Glutamatergic neuron (in vitro differentiated cells): ENCODE measurements at regions not wholly inside any gene's neighbourhood (a gene's known extent, or its start where the extent isn't known, plus 50 kb on each side); places are given as distances from the start of the nearest gene placed in this dataset.

Experiments
- DNase-seq: peaks from one replicate; pipeline ENCODE4 v3.0.0; 2022
- H3K27ac Mint-ChIP-seq: one replicate; pipeline ENCODE4 v1.8.0; 2020; ENCODE audit warnings: mild to moderate bottlenecking, mixed read lengths, inconsistent platforms; ENCODE audit not compliant: unreplicated experiment
- H3K27me3 Mint-ChIP-seq: one replicate; pipeline ENCODE4 v1.8.0; 2020; ENCODE audit warnings: mild to moderate bottlenecking, moderate library complexity, mixed read lengths, inconsistent platforms; ENCODE audit not compliant: unreplicated experiment
- H3K36me3 Mint-ChIP-seq: one replicate; pipeline ENCODE4 v1.8.0; 2020; ENCODE audit warnings: mild to moderate bottlenecking, mixed read lengths, inconsistent platforms; ENCODE audit not compliant: unreplicated experiment
- H3K4me1 Mint-ChIP-seq: one replicate; pipeline ENCODE4 v1.8.0; 2020; ENCODE audit warnings: mild to moderate bottlenecking, low read depth, mixed read lengths, inconsistent platforms; ENCODE audit not compliant: unreplicated experiment
- H3K4me3 Mint-ChIP-seq: one replicate; pipeline ENCODE4 v1.8.0; 2020; ENCODE audit warnings: mild to moderate bottlenecking, mixed read lengths, inconsistent platforms; ENCODE audit not compliant: unreplicated experiment
- H3K9me3 Mint-ChIP-seq: one replicate; pipeline ENCODE4 v1.8.0; 2020; ENCODE audit warnings: mild to moderate bottlenecking, moderate library complexity, mixed read lengths, inconsistent platforms; ENCODE audit not compliant: unreplicated experiment
- TF ChIP-seq, protein P1 (sequence below): fragments of 200-600 bp; sonication (generic); IDR thresholded peaks from one replicate; pipeline ENCODE4 v1.5.0; 2021; ENCODE audit not compliant: partially characterized antibody, unreplicated experiment

DNA sequence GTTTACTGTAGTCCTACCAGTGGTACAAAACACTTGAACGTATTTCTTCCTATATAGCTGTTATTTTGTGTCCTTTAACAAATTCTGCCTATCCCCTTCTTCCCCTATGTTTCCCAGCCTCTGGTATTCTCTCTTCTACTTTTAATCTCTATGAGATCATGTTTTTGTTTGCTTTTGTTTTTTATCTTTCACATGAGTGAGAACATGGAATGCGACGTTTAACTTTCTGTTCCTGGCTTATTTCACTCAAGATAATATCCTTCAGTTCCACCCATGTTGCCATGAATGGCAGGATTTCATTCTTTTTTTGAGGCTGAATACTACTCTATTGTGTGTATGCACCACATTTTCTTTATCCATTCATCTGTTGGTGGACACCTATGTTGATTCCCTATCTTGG lies 634.4 kb upstream of the WWC1 start:
- H3K4me3 Mint-ChIP-seq: no peak overlapping the region
- H3K9me3 Mint-ChIP-seq: no peaks in the 10 kb centered on the region
- H3K4me1 Mint-ChIP-seq: no peaks in the 10 kb centered on the region
- no peaks in the 10 kb centered on the region for H3K36me3 Mint-ChIP-seq
- TF ChIP-seq, protein P1, sequence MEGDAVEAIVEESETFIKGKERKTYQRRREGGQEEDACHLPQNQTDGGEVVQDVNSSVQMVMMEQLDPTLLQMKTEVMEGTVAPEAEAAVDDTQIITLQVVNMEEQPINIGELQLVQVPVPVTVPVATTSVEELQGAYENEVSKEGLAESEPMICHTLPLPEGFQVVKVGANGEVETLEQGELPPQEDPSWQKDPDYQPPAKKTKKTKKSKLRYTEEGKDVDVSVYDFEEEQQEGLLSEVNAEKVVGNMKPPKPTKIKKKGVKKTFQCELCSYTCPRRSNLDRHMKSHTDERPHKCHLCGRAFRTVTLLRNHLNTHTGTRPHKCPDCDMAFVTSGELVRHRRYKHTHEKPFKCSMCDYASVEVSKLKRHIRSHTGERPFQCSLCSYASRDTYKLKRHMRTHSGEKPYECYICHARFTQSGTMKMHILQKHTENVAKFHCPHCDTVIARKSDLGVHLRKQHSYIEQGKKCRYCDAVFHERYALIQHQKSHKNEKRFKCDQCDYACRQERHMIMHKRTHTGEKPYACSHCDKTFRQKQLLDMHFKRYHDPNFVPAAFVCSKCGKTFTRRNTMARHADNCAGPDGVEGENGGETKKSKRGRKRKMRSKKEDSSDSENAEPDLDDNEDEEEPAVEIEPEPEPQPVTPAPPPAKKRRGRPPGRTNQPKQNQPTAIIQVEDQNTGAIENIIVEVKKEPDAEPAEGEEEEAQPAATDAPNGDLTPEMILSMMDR: no peak
- no peak overlapping the region for H3K27ac Mint-ChIP-seq
- no peak for DNase-seq
- peaks cover 1% of the 10 kb centered on the region for H3K27me3 Mint-ChIP-seq

- Mint-ChIP-seq H3K36me3 (no peaks in the 10 kb centered on the region), H3K27ac (no peak overlapping the region), H3K4me3 (no peak overlapping the region), H3K4me1 (no peaks in the 10 kb centered on the region), H3K27me3 (peaks cover 1% of the 10 kb centered on the region), H3K9me3 (no peaks in the 10 kb centered on the region)
- DNase-seq: no peak
- TF ChIP-seq, protein P1: no peak
Observed at GRCh38 chr5:167658889-167659288, 632.6 kb upstream of the WWC1 start.

- Mint-ChIP-seq H3K36me3 (no peaks in the 10 kb centered on the region), H3K4me1 (peaks cover 4% of the 10 kb centered on the region), H3K27me3 (peaks cover 1% of the 10 kb centered on the region), H3K9me3 (no peaks in the 10 kb centered on the region), H3K4me3 (no peak overlapping the region), H3K27ac (no peak overlapping the region)
- no peak for DNase-seq
- TF ChIP-seq, protein P1: no peak
Observed at GRCh38 chr5:167661605-167662004, 629.8 kb upstream of the WWC1 start.

DNA sequence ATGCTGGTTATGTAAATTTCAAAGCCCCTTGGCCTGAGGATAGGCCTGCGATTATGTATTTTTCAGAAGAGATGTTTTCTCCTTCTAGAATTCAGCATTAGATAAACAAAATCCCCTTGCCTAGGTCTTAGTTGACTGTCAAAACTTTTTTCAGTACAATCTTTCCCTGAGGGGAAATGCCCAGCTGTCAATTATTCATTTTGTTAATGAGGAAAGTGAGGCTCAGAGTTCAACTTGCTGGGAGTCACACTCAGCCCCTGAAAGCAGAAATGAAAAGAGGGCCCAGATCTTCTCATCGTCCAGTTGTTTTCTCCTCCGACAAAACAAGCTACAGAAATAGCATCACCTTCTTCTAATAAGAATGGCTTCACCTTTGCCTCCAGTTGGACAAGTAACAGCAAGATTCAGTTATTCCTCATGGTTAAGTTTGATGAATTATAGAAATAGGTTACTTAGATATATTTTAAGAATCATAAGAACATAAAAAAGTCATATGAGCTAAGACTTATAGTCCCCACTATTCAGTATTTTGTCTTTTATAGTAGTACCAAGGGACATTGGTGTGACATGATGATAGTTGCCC lies 627.1 kb upstream of the WWC1 start:
- Mint-ChIP-seq H3K27ac (no peak overlapping the region), H3K36me3 (no peaks in the 10 kb centered on the region), H3K9me3 (no peaks in the 10 kb centered on the region), H3K4me3 (no peak overlapping the region), H3K27me3 (peaks cover 1% of the 10 kb centered on the region), H3K4me1 (peaks cover 15% of the 10 kb centered on the region)
- no peak for DNase-seq
- TF ChIP-seq, protein P1: no peak

- H3K4me1 Mint-ChIP-seq: peaks cover 28% of the 10 kb centered on the region
Observed at GRCh38 chr5:167665841-167666375, 625.5 kb upstream of the WWC1 start.

More at GRCh38 chr5:167665841-167666375, 625.5 kb upstream of the WWC1 start:
- TF ChIP-seq, protein P1: no peak
- Mint-ChIP-seq H3K36me3 (no peaks in the 10 kb centered on the region), H3K27ac (no peak overlapping the region), H3K4me3 (no peak overlapping the region), H3K27me3 (no peaks in the 10 kb centered on the region), H3K9me3 (peaks cover 2% of the 10 kb centered on the region)
- no peak for DNase-seq
